IMR-90 (cell line): ENCODE measurements at regions not wholly inside any gene's neighbourhood (a gene's known extent, or its start where the extent isn't known, plus 50 kb on each side); places are given as distances from the start of the nearest gene placed in this dataset.

Experiments
- CEBPB ChIP-seq: IDR thresholded peaks from 2 replicates; pipeline ENCODE4 v1.6.1; 2012; ENCODE audit warnings: low read depth, low read length, improper control_type of control experiment
- CHD1 ChIP-seq: IDR thresholded peaks from 2 replicates; pipeline ENCODE4 v1.6.1; 2012; ENCODE audit warnings: low read depth, low read length, improper control_type of control experiment
- ELK1 ChIP-seq: fragments of 150-350 bp; IDR thresholded peaks from 2 replicates; pipeline ENCODE4 v1.6.1; 2016; ENCODE audit warnings: low read depth, mild to moderate bottlenecking, low read length, moderate library complexity, borderline replicate concordance
- POLR2A ChIP-seq: IDR thresholded peaks from 2 replicates; pipeline ENCODE4 v1.6.1; 2012; ENCODE audit warnings: mild to moderate bottlenecking, low read depth, low read length
- RAD21 ChIP-seq: IDR thresholded peaks from 2 replicates; pipeline ENCODE4 v1.6.1; 2012; ENCODE audit warnings: low read length, improper control_type of control experiment
- TF ChIP-seq, protein P1 (sequence below): conservative IDR thresholded peaks from 2 replicates; pipeline ENCODE4 v1.5.1; 2012; ENCODE audit warnings: mild to moderate bottlenecking, low read depth, low read length, improper control_type of control experiment

DNA sequence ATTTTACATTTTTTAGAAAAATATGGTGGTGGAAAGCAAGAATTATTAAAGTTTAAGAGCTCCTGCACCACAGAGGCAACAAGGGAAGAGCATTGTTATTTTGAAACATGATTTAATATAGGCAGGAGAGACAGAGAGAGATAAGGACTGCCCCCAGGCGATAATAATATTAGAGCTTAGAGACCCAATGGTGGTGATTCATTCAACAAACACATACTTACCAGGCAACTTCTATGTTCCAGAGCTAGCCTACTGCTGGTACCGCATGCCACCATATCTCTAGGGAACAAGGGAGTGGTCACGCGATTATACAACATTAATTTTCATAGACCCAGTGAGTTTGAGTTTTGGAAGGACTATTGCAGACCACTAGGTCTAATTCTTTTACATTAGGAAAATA is 327.8 kb upstream of the SOX11 start:
- no peak for TF ChIP-seq POLR2A
- TF ChIP-seq, protein P1, sequence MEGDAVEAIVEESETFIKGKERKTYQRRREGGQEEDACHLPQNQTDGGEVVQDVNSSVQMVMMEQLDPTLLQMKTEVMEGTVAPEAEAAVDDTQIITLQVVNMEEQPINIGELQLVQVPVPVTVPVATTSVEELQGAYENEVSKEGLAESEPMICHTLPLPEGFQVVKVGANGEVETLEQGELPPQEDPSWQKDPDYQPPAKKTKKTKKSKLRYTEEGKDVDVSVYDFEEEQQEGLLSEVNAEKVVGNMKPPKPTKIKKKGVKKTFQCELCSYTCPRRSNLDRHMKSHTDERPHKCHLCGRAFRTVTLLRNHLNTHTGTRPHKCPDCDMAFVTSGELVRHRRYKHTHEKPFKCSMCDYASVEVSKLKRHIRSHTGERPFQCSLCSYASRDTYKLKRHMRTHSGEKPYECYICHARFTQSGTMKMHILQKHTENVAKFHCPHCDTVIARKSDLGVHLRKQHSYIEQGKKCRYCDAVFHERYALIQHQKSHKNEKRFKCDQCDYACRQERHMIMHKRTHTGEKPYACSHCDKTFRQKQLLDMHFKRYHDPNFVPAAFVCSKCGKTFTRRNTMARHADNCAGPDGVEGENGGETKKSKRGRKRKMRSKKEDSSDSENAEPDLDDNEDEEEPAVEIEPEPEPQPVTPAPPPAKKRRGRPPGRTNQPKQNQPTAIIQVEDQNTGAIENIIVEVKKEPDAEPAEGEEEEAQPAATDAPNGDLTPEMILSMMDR: no peak
- no peak for TF ChIP-seq RAD21
- no peak for TF ChIP-seq ELK1
- no peak for TF ChIP-seq CEBPB
- TF ChIP-seq CHD1: no peak
